AG04450 (cell line): ENCODE measurements at regions not wholly inside any gene's neighbourhood (a gene's known extent, or its start where the extent isn't known, plus 50 kb on each side); places are given as distances from the start of the nearest gene placed in this dataset.

ENCODE experiments used
- CTCF ChIA-PET: fragments of 300-600, 350-600 bp; formaldehyde crosslinking; extraction: SDS; loops from one replicate; lab custom pipeline; 2022; ENCODE audit warnings: antibody characterized with exemption, inconsistent platforms; lab: Charles Lee
- POLR2A ChIA-PET: fragments of 350-600 bp; formaldehyde crosslinking; extraction: SDS; loops from one replicate; lab custom pipeline; 2021; ENCODE audit warnings: antibody characterized with exemption, inconsistent platforms; lab: Yijun Ruan, JAX
- DNase-seq: peaks from one replicate; pipeline ENCODE4 v3.0.0-alpha.2; 2011; ENCODE audit warnings: low read depth, low spot score
- H3K27ac ChIP-seq: one replicate; pipeline ENCODE4 v1.5.1; 2012; ENCODE audit warnings: low read depth, low read length, control low read depth
- H3K27me3 ChIP-seq: one replicate; pipeline ENCODE4 v1.6.0; 2012; ENCODE audit warnings: low read length; ENCODE audit not compliant: control insufficient read depth, insufficient read depth
- H3K4me3 ChIP-seq: 2 replicates; pipeline ENCODE4 v1.5.1; 2011; ENCODE audit warnings: mild to moderate bottlenecking, low read depth, low read length, control low read depth
- H3K9me3 ChIP-seq: 2 replicates; pipeline ENCODE4 v1.5.1; 2012; ENCODE audit warnings: low read length; ENCODE audit not compliant: control insufficient read depth, insufficient read depth
- TF ChIP-seq, protein P1 (sequence below): IDR thresholded peaks from 2 replicates; pipeline ENCODE4 v1.5.1; 2011; ENCODE audit warnings: low read depth, low read length, control low read depth, inconsistent platforms

DNA sequence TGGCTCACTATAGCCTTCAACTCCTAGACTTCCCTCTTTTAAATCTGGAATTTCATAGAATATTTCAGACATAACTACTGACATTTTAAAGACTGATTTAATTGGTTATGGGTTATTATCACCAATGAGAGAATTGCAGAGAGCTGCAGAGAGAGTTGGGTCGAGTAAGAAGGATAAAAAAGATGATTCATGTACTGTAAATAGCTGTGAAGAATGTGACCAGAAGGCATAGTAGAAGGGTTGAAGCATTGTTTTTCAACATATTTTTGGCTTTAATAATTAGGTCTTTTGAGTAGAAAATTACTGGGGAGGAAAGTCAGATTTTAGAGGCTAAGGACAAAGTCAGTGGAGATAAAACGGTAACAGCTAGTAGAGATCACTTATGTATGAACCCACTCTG, 503.2 kb upstream of the SLC8A1 start:
- Histone ChIP-seq H3K9me3 (no peaks in the 10 kb centered on the region), H3K4me3 (no peak overlapping the region), H3K27ac (no peak overlapping the region), H3K27me3 (no peaks in the 10 kb centered on the region)
- POLR2A ChIA-PET = no interaction called here
- TF ChIP-seq, protein P1, sequence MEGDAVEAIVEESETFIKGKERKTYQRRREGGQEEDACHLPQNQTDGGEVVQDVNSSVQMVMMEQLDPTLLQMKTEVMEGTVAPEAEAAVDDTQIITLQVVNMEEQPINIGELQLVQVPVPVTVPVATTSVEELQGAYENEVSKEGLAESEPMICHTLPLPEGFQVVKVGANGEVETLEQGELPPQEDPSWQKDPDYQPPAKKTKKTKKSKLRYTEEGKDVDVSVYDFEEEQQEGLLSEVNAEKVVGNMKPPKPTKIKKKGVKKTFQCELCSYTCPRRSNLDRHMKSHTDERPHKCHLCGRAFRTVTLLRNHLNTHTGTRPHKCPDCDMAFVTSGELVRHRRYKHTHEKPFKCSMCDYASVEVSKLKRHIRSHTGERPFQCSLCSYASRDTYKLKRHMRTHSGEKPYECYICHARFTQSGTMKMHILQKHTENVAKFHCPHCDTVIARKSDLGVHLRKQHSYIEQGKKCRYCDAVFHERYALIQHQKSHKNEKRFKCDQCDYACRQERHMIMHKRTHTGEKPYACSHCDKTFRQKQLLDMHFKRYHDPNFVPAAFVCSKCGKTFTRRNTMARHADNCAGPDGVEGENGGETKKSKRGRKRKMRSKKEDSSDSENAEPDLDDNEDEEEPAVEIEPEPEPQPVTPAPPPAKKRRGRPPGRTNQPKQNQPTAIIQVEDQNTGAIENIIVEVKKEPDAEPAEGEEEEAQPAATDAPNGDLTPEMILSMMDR = no peak
- CTCF ChIA-PET = no interaction called here
- no peak for DNase-seq

GRCh38 chr2:40955635-40956034, 503.7 kb upstream of the SLC8A1 start:
- no peak overlapping the region for H3K27ac ChIP-seq
- H3K27me3 ChIP-seq = no peaks in the 10 kb centered on the region
- H3K4me3 ChIP-seq = no peak overlapping the region
- TF ChIP-seq, protein P1 = no peak
- no peak for DNase-seq
- ChIA-PET CTCF (no interaction called here), POLR2A (no interaction called here)
- H3K9me3 ChIP-seq = no peaks in the 10 kb centered on the region

DNA sequence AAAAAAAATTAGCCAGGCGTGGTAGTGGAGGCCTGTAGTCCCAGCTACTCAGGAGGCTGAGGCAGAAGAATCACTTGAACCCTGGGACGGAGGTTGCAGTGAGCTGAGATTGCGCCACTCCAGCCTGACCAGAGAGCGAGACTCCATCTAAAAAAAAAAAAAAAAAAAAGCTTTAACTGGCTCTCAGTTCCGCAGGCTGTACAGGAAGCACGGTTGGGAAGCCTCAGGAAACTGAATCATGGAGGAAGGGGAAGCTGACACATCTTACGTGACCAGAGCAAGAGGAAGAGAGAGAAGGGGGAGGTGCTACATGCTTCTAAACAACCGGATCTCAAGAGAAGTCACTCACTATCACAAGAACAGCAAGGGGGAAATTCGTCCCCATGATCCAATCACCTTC, 505.6 kb upstream of the SLC8A1 start:
- H3K9me3 ChIP-seq = no peaks in the 10 kb centered on the region
- H3K27me3 ChIP-seq = no peaks in the 10 kb centered on the region
- CTCF ChIA-PET = interaction anchor here (0.6 kb wide), 1 partner anchor 442 kb away, joined by 4 read pairs; no protein-coding TSS in a partner anchor
- TF ChIP-seq, protein P1 = no peak
- H3K4me3 ChIP-seq = no peak overlapping the region
- no peak for DNase-seq
- H3K27ac ChIP-seq = no peak overlapping the region
- POLR2A ChIA-PET = no interaction called here

DNA sequence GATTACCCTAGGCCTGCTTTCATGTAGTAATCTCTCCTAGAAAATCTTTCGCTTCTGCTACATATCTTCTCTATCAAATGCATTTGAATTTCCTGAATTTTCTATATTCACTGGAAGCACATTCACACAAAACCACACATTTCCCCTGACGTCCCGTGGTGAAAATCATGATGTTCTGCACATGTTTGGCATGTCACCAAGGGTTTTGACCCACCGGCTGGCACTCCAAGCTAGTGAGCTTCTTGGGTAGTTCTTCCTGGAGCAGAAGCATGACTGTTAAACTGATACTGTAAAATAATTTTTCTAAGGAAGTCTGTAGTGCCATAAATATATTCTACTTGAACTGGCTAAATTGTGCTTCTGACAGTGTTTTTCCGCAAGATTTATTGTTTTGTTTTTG, 510.1 kb upstream of the SLC8A1 start:
- H3K27me3 ChIP-seq = no peaks in the 10 kb centered on the region
- TF ChIP-seq, protein P1 = no peak
- no peak for DNase-seq
- H3K9me3 ChIP-seq = no peaks in the 10 kb centered on the region
- no peak overlapping the region for H3K27ac ChIP-seq
- H3K4me3 ChIP-seq = no peak overlapping the region
- ChIA-PET POLR2A (no interaction called here), CTCF (no interaction called here)

GRCh38 chr2:40964509-40965250, 512.8 kb upstream of the SLC8A1 start:
- Histone ChIP-seq H3K27me3 (no peaks in the 10 kb centered on the region), H3K9me3 (no peaks in the 10 kb centered on the region), H3K27ac (no peak overlapping the region), H3K4me3 (no peak overlapping the region)
- TF ChIP-seq, protein P1 = no peak
- DNase-seq = no peak
- CTCF ChIA-PET = no interaction called here
- POLR2A ChIA-PET = no interaction called here
